PC-3 (cell line): ENCODE measurements at regions not wholly inside any gene's neighbourhood (a gene's known extent, or its start where the extent isn't known, plus 50 kb on each side); places are given as distances from the start of the nearest gene placed in this dataset.

ENCODE experiments used
- ATAC-seq: fragments of 200-7000 bp; cut with Tn5 transposase; 2 replicates; pipeline ENCODE4 v1.9.1; 2020; ENCODE audit warnings: mild to moderate bottlenecking, moderate library complexity
- BruUV-seq: library from RNA; stranded (reverse); fragments of 400-500 nt; replicated peaks from 2 replicates; lab custom pipeline; 2021; lab: Mats Ljungman, UMichigan
- CTCF ChIA-PET: fragments of 300-600 bp; sonication (Branson Sonifier 250); formaldehyde crosslinking; loops from one replicate; lab custom pipeline; 2022; ENCODE audit warnings: antibody characterized with exemption; lab: Charles Lee
- POLR2A ChIA-PET: fragments of 300-600 bp; sonication (Branson Sonifier 250); formaldehyde crosslinking; loops from one replicate; lab custom pipeline; 2022; ENCODE audit warnings: antibody characterized with exemption; ENCODE audit not compliant: unreplicated experiment; lab: Charles Lee
- DNase-seq: peaks from one replicate; pipeline ENCODE4 v3.0.0-alpha.2; 2015
- H2AFZ ChIP-seq: fragments of 300-600 bp; sonication (generic); 2 replicates; pipeline ENCODE4 v1.6.0; 2016; ENCODE audit warnings: antibody characterized with exemption, low read length
- H3F3A ChIP-seq: fragments of 300-600 bp; sonication (generic); one replicate; pipeline ENCODE4 v1.6.0; 2017; ENCODE audit warnings: antibody characterized with exemption, low read length, control low read depth, mild to moderate bottlenecking; ENCODE audit not compliant: unreplicated experiment
- H3K27ac ChIP-seq: fragments of 300-600 bp; sonication (generic); 2 replicates; pipeline ENCODE4 v1.5.1; 2016; ENCODE audit warnings: mild to moderate bottlenecking, low read length
- H3K27me3 ChIP-seq: fragments of 300-600 bp; sonication (generic); 2 replicates; pipeline ENCODE4 v1.6.1; 2016; ENCODE audit warnings: low read length, mixed read lengths
- H3K36me3 ChIP-seq: fragments of 300-600 bp; sonication (generic); 2 replicates; pipeline ENCODE4 v1.6.1; 2016; ENCODE audit warnings: low read depth, mixed run types, low read length, mixed read lengths
- H3K4me1 ChIP-seq: fragments of 300-600 bp; sonication (generic); 2 replicates; pipeline ENCODE4 v1.5.1; 2016; ENCODE audit warnings: low read length; ENCODE audit not compliant: insufficient read depth
- H3K4me2 ChIP-seq: fragments of 300-600 bp; sonication (generic); 2 replicates; pipeline ENCODE4 v1.6.0; 2016; ENCODE audit warnings: low read length
- H3K4me3 ChIP-seq: fragments of 300-600 bp; sonication (generic); 2 replicates; pipeline ENCODE4 v1.5.1; 2016; ENCODE audit warnings: mild to moderate bottlenecking, low read length, mixed read lengths
- H3K79me2 ChIP-seq: fragments of 300-600 bp; sonication (generic); 2 replicates; pipeline ENCODE4 v1.6.1; 2017; ENCODE audit warnings: low read length, mixed read lengths
- H3K9ac ChIP-seq: fragments of 300-600 bp; sonication (generic); 2 replicates; pipeline ENCODE4 v1.6.0; 2016; ENCODE audit warnings: mild to moderate bottlenecking, low read length
- H3K9me2 ChIP-seq: fragments of 300-600 bp; sonication (generic); replicated peaks from 2 replicates; pipeline ENCODE4 v1.6.1; 2016; ENCODE audit warnings: mixed run types, low read length, mixed read lengths
- H3K9me3 ChIP-seq: fragments of 300-600 bp; sonication (generic); 2 replicates; pipeline ENCODE4 v1.6.1; 2016; ENCODE audit warnings: low read length, mixed read lengths
- H4K20me1 ChIP-seq: fragments of 300-600 bp; sonication (generic); 2 replicates; pipeline ENCODE4 v1.6.1; 2016; ENCODE audit warnings: low read length, mixed read lengths
- CTCF ChIP-seq: fragments of 300-600 bp; sonication (generic); conservative IDR thresholded peaks from 2 replicates; pipeline ENCODE4 v1.5.1; 2017; ENCODE audit warnings: antibody characterized with exemption, low read depth, mild to moderate bottlenecking, low read length
- EZH2 ChIP-seq: fragments of 300-600 bp; sonication (generic); IDR thresholded peaks from one replicate; pipeline ENCODE4 v1.6.1; 2017; ENCODE audit warnings: antibody characterized with exemption, mild to moderate bottlenecking, low read length; ENCODE audit not compliant: unreplicated experiment
- EZH2phosphoT487 ChIP-seq: fragments of 300-600 bp; sonication (generic); IDR thresholded peaks from 2 replicates; pipeline ENCODE4 v1.6.1; 2018; ENCODE audit warnings: mild to moderate bottlenecking, antibody characterized with exemption, low read length, borderline replicate concordance
- intact Hi-C: fragments of 100-400 bp; cut with micrococcal nuclease; formaldehyde crosslinking; loops from 2 replicates; pipeline ENCODE4 v1.9.0; 2023

DNA sequence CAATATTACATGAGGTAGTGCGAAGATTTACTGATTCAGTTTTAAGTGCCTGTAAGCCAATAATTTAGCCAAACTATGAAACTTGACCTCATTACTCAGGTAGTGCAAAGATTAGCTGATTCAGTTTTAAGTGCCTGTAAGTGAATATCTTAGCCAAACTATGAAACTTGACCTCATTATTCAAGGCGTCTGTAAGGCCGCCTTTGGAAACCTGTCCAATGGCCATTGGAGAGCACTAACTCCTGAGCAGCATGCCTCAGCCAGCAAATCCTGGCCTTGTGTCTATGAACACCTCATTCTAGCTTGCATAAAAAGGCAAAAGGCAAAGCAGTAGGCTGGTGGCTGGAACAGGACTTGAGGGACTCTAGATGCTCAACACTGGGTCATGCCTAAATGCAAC lies 127.0 kb upstream of the GPR12 start:
- DNase-seq: no peak
- ChIA-PET POLR2A (interaction anchor here (0.5 kb wide), 1 partner anchor 154 kb away, joined by 10 read pairs; no protein-coding TSS in a partner anchor), CTCF (no interaction called here)

GRCh38 chr13:26883613-26884257 lies 123.1 kb upstream of the GPR12 start:
- Histone ChIP-seq H3K79me2 (no peaks in the 10 kb centered on the region), H3K4me1 (no peaks in the 10 kb centered on the region), H3K9ac (no peak overlapping the region), H2AFZ (no peak overlapping the region), H3K4me3 (no peak overlapping the region), H4K20me1 (no peaks in the 10 kb centered on the region), H3K4me2 (no peak overlapping the region), H3K9me3 (no peaks in the 10 kb centered on the region), H3K9me2 (no peaks in the 10 kb centered on the region), H3K36me3 (no peaks in the 10 kb centered on the region), H3K27ac (no peak overlapping the region), H3K27me3 (peaks cover 55% of the 10 kb centered on the region), H3F3A (no peaks in the 10 kb centered on the region)
- POLR2A ChIA-PET: no interaction called here
- TF ChIP-seq CTCF: no peak
- no peak for TF ChIP-seq EZH2phosphoT487
- no peak for TF ChIP-seq EZH2
- intact Hi-C loops: no loop called here
- ATAC-seq (no peak), DNase-seq (no peak)
- CTCF ChIA-PET: no interaction called here
- BruUV-seq: no TSS peak

More for the DNA sequence above, 127.0 kb upstream of the GPR12 start:
- Histone ChIP-seq H3K9ac (no peak overlapping the region), H3K9me2 (no peaks in the 10 kb centered on the region), H3K27ac (no peak overlapping the region), H3F3A (no peaks in the 10 kb centered on the region), H3K4me1 (no peaks in the 10 kb centered on the region), H3K9me3 (no peaks in the 10 kb centered on the region), H3K27me3 (peaks cover 37% of the 10 kb centered on the region), H4K20me1 (no peaks in the 10 kb centered on the region), H3K79me2 (no peaks in the 10 kb centered on the region), H3K4me2 (no peak overlapping the region), H3K4me3 (no peak overlapping the region), H3K36me3 (no peaks in the 10 kb centered on the region), H2AFZ (no peak overlapping the region)
- intact Hi-C loops: no loop called here
- BruUV-seq: no TSS peak
- ATAC-seq: no peak
- no peak for TF ChIP-seq CTCF
- no peak for TF ChIP-seq EZH2
- no peak for TF ChIP-seq EZH2phosphoT487

- no peaks in the 10 kb centered on the region for H4K20me1 ChIP-seq
- H3K79me2 ChIP-seq: no peaks in the 10 kb centered on the region
- H3K4me2 ChIP-seq: no peak overlapping the region
- no peaks in the 10 kb centered on the region for H3F3A ChIP-seq
- no peaks in the 10 kb centered on the region for H3K9me3 ChIP-seq
- DNase-seq (no peak), ATAC-seq (no peak)
- intact Hi-C loops: no loop called here
- no peaks in the 10 kb centered on the region for H3K36me3 ChIP-seq
- no TSS peak for BruUV-seq
- POLR2A ChIA-PET: no interaction called here
- H2AFZ ChIP-seq: no peak overlapping the region
- CTCF ChIA-PET: no interaction called here
- H3K4me1 ChIP-seq: no peaks in the 10 kb centered on the region
- no peak overlapping the region for H3K27ac ChIP-seq
- no peak overlapping the region for H3K9ac ChIP-seq
- H3K27me3 ChIP-seq: peaks cover 62% of the 10 kb centered on the region
- H3K4me3 ChIP-seq: no peak overlapping the region
- no peaks in the 10 kb centered on the region for H3K9me2 ChIP-seq
- no peak for TF ChIP-seq EZH2phosphoT487
- no peak for TF ChIP-seq CTCF
- TF ChIP-seq EZH2: no peak
Measured at GRCh38 chr13:26882731-26883130, 122.1 kb upstream of the GPR12 start.
